Astrocyte of the cerebellum (primary cell): ENCODE measurements at regions not wholly inside any gene's neighbourhood (a gene's known extent, or its start where the extent isn't known, plus 50 kb on each side); places are given as distances from the start of the nearest gene placed in this dataset.

Source experiments
- DNase-seq: peaks from one replicate; pipeline ENCODE4 v3.0.0-alpha.2; 2011; ENCODE audit warnings: low read depth
- H3K4me3 ChIP-seq: 2 replicates; pipeline ENCODE4 v1.5.1; 2011; ENCODE audit warnings: mild to moderate bottlenecking, low read depth, low read length, moderate library complexity
- in situ Hi-C: cut with HindIII; loops from 2 replicates; pipeline ENCODE4 v1.10.0; 2017; ENCODE audit warnings: low sequenced_read_pairs
- TF ChIP-seq, protein P1 (sequence below): IDR thresholded peaks from 2 replicates; pipeline ENCODE4 v1.5.1; 2012; ENCODE audit warnings: low read length, low read depth, moderate library complexity, mild to moderate bottlenecking; ENCODE audit errors: missing control alignments

DNA sequence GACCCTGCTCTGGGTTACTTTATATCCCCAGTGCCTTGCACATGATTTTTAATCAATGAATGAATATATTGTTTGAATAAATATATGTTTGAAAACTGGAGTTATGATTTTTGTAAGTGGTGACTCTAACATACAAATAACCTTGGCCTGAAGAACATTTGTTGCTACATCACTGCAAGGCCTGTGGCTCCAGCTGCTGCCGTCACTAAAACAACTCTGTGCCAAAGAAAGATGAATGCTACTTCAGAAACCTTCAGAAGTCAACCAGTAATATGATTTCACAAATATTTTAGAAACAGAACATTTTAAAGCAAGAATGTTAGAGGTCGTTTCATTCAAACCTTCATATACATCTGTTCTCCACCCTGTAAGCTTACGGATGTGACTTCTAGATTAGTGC, 60.6 kb upstream of the SEC16B start:
- no peak overlapping the region for H3K4me3 ChIP-seq
- in situ Hi-C loops = no loop called here
- TF ChIP-seq, protein P1, sequence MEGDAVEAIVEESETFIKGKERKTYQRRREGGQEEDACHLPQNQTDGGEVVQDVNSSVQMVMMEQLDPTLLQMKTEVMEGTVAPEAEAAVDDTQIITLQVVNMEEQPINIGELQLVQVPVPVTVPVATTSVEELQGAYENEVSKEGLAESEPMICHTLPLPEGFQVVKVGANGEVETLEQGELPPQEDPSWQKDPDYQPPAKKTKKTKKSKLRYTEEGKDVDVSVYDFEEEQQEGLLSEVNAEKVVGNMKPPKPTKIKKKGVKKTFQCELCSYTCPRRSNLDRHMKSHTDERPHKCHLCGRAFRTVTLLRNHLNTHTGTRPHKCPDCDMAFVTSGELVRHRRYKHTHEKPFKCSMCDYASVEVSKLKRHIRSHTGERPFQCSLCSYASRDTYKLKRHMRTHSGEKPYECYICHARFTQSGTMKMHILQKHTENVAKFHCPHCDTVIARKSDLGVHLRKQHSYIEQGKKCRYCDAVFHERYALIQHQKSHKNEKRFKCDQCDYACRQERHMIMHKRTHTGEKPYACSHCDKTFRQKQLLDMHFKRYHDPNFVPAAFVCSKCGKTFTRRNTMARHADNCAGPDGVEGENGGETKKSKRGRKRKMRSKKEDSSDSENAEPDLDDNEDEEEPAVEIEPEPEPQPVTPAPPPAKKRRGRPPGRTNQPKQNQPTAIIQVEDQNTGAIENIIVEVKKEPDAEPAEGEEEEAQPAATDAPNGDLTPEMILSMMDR = no peak
- no peak for DNase-seq

DNA sequence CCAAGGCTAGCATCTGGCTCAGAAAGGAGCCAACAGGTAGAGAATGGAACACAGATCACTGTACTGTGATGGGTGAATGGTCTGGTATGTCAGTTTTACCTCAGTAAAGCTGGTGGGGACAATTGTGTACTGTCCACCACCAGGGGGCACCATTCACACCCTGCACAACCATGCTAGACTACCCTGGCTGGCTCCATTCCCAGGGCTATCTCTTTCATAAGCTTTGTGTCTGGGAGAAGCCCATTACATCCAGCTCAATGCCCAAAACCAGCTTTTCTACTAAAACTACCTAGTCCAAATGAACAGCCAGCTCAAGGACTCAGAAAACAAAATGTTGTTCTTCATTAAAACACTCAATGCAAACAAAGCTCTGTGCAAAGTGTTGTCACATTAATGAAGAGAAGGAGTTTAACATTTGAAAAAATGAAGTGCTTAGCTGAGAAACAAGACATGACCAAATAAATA, 62.0 kb upstream of the RASAL2 start:
- TF ChIP-seq, protein P1 = peak; percentile 86
- in situ Hi-C loops = no loop called here
- peak; percentile 92 for DNase-seq
- no peak overlapping the region for H3K4me3 ChIP-seq

DNA sequence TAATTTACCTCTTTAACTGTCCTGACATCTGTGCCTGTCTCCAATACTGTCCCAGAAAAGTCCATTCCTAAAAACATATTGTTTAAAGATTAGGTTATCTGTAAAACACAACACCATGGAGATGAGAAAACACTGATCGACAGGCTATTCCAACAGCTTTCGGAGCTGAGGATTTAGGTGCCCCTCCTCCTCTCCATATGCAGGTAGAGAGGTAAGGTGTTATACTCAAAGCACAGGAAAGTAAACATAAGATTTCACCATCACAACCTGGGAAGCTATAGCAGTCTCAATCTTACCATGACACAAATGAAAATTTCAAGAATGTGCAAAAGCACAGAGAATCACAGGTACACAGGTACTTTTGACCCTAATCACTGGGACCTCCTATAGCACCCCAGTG, 60.9 kb upstream of the RASAL2 start:
- TF ChIP-seq, protein P1 = no peak
- in situ Hi-C loops = no loop called here
- no peak overlapping the region for H3K4me3 ChIP-seq
- DNase-seq = no peak

DNA sequence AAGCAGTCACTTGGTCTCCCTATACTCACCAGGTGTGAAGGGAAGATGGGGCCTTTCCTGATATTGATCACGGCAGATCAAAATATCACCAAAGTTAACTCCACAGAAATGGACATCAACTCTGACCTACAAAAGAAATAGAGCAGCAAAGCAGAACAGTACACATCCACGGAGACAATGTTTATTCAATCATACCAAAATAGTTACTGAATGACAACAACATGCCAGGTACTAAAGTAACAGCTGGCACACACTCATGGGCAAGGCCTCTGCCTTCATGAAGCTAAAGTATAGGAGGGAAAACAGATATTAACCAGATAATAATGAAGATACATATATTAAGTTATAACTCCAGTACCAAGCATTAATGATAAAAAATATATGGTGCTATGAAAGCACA, 59.2 kb upstream of the RASAL2 start:
- no peak for DNase-seq
- H3K4me3 ChIP-seq = no peak overlapping the region
- in situ Hi-C loops = no loop called here
- TF ChIP-seq, protein P1 = no peak

DNA sequence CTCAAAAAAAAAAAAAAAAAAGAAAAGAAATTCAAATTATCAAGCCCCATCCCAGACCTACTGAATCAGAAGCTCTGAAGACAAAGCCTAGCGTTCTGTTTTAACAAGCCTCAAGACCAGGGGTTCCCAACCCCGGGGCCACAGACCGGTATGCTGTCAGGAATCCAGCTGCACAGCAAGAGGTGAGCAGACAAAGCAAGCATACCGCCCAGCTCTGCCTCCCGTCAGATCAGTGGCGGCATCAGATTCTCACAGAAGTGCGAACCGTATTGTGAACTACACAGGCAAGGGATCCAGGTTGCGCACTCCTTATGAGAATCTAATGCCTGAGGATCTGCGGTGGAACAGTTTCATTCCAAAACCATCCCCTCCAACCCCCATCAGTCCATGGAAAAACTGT, 57.8 kb upstream of the RASAL2 start:
- in situ Hi-C loops = no loop called here

DNA sequence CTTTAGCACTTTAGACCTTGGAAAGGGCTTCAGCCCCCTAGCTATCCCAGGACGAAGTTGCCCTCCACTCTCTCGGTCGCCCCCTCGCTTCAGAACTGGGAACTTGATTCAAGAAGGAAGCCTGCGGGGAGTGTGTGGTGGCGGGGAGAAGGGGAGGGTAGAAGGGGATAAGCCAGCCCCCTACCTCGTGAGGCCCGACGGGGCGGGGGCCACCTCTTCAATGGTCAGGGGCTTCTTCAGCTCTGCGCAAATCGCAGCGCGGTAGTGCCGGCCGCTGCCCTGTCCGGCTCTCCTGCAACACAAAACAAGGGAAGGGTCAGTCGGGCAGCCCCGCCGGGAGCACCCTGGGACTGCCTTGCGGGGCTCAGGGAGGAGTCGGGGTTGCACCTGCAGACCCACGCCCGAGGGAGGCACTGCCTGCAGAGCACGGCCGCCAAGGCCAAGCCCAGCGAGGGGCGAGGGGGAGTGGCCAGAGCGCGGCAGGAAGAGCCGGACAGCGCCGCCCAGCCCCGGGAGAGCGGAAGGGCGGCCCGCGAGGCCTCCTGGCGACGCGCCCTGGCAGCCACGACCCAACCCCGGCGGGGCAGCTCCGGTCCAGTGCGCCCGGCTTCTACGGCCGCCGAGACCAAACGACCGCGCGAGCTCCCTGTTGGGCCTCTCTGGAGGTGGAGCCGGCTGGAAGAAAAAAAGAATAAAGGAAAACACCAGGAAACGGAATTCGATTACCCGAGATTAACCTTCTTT, 56.2 kb upstream of the RASAL2 start:
- DNase-seq = no peak
- H3K4me3 ChIP-seq = peak overlapping the region; percentile 49
- TF ChIP-seq, protein P1 = peak; percentile 19
- in situ Hi-C loops = no loop called here

More for the DNA sequence above, 57.8 kb upstream of the RASAL2 start:
- H3K4me3 ChIP-seq = no peak overlapping the region
- TF ChIP-seq, protein P1 = no peak
- DNase-seq = no peak
